ENCODE measurements at regions not wholly inside any gene's neighbourhood (a gene's known extent, or its start where the extent isn't known, plus 50 kb on each side); places are given as distances from the start of the nearest gene placed in this dataset.

- no peak for DNase-seq (ENCODE audit: low spot score)
- no peaks in the 10 kb centered on the region for H3K4me1 ChIP-seq (ENCODE audit: control insufficient read depth in 2 of 2, insufficient read depth in 1 of 2, low read depth in 1 of 2, low read length in 2 of 2)
- no peak overlapping the region for H2BK5ac ChIP-seq (ENCODE audit: low read length)
- no peak overlapping the region for H4K91ac ChIP-seq (ENCODE audit: low read depth, low read length, poor library complexity)
- H3K27me3 ChIP-seq (ENCODE audit: control insufficient read depth in 3 of 3, insufficient read depth in 3 of 3, low read depth in 1 of 3, low read length in 3 of 3) = no peaks in the 10 kb centered on the region
- no peak overlapping the region for H2AK5ac ChIP-seq (ENCODE audit: low read depth, low read length)
- H3K23ac ChIP-seq (ENCODE audit: low read depth, low read length, poor library complexity) = no peak overlapping the region
- no peak overlapping the region for H4K8ac ChIP-seq (ENCODE audit: low read depth, low read length)
- H3K4me2 ChIP-seq (ENCODE audit: insufficient read depth, low read length, poor library complexity, severe bottlenecking) = no peak overlapping the region
- no peak overlapping the region for H3K14ac ChIP-seq (ENCODE audit: low read length)
- H2BK12ac ChIP-seq (ENCODE audit: low read length) = no peak overlapping the region
- no peak overlapping the region for H3K9ac ChIP-seq (ENCODE audit: low read depth, low read length, poor library complexity)
- H2BK120ac ChIP-seq (ENCODE audit: low read depth, low read length) = no peak overlapping the region
- H3K9me3 ChIP-seq (replicated peaks in 1 of 2; ENCODE audit: control insufficient read depth in 2 of 2, insufficient read depth in 1 of 2, low read depth in 1 of 2, low read length in 2 of 2) = no peaks in the 10 kb centered on the region
- no peak overlapping the region for H2BK15ac ChIP-seq (ENCODE audit: low read length)
- no peaks in the 10 kb centered on the region for H3K36me3 ChIP-seq (replicated peaks in 1 of 2; ENCODE audit: control insufficient read depth in 2 of 2, insufficient read depth in 2 of 2, low read length in 2 of 2)
- WGBS, 2 donors (ENCODE audit: extremely low coverage in 2 of 2, insufficient read length in 2 of 2, insufficient replicate concordance in 1 of 2) = no CpG with 5 or more reads among the region's 2 CpGs
- no peak overlapping the region for H3K27ac ChIP-seq (replicated peaks; ENCODE audit: low read length)
- H3K18ac ChIP-seq (ENCODE audit: low read length) = no peak overlapping the region
- H3K4me3 ChIP-seq (ENCODE audit: low read length in 2 of 2) = no peak overlapping the region
- no peak overlapping the region for H2AFZ ChIP-seq (ENCODE audit: low read length)
- no peaks in the 10 kb centered on the region for H3K79me1 ChIP-seq (ENCODE audit: low read depth, low read length)
- H3K4ac ChIP-seq (ENCODE audit: low read length) = no peak overlapping the region
Measured at GRCh38 chr5:57751710-57752109, 269.1 kb upstream of the ACTBL2 start.

GRCh38 chr5:57750891-57751290 is 268.3 kb upstream of the ACTBL2 start:
- no CpG with 5 or more reads among the region's 9 CpGs for WGBS, 2 donors (ENCODE audit: extremely low coverage in 2 of 2, insufficient read length in 2 of 2, insufficient replicate concordance in 1 of 2)
- no peak overlapping the region for H2AK5ac ChIP-seq (ENCODE audit: low read depth, low read length)
- H4K8ac ChIP-seq (ENCODE audit: low read depth, low read length) = no peak overlapping the region
- H3K18ac ChIP-seq (ENCODE audit: low read length) = peak overlapping the region; percentile 52
- no peak overlapping the region for H3K4ac ChIP-seq (ENCODE audit: low read length)
- no peaks in the 10 kb centered on the region for H3K36me3 ChIP-seq (replicated peaks in 1 of 2; ENCODE audit: control insufficient read depth in 2 of 2, insufficient read depth in 2 of 2, low read length in 2 of 2)
- no peaks in the 10 kb centered on the region for H3K9me3 ChIP-seq (replicated peaks in 1 of 2; ENCODE audit: control insufficient read depth in 2 of 2, insufficient read depth in 1 of 2, low read depth in 1 of 2, low read length in 2 of 2)
- no peak for DNase-seq (ENCODE audit: low spot score)
- H4K91ac ChIP-seq (ENCODE audit: low read depth, low read length, poor library complexity) = no peak overlapping the region
- no peak overlapping the region for H3K14ac ChIP-seq (ENCODE audit: low read length)
- no peaks in the 10 kb centered on the region for H3K79me1 ChIP-seq (ENCODE audit: low read depth, low read length)
- H2AFZ ChIP-seq (ENCODE audit: low read length) = no peak overlapping the region
- H3K4me1 ChIP-seq (ENCODE audit: control insufficient read depth in 2 of 2, insufficient read depth in 1 of 2, low read depth in 1 of 2, low read length in 2 of 2) = no peaks in the 10 kb centered on the region
- H2BK120ac ChIP-seq (ENCODE audit: low read depth, low read length) = no peak overlapping the region
- H3K9ac ChIP-seq (ENCODE audit: low read depth, low read length, poor library complexity) = no peak overlapping the region
- no peak overlapping the region for H3K23ac ChIP-seq (ENCODE audit: low read depth, low read length, poor library complexity)
- H2BK15ac ChIP-seq (ENCODE audit: low read length) = no peak overlapping the region
- H3K4me3 ChIP-seq (ENCODE audit: low read length in 2 of 2) = no peak overlapping the region
- H3K27me3 ChIP-seq (ENCODE audit: control insufficient read depth in 3 of 3, insufficient read depth in 3 of 3, low read depth in 1 of 3, low read length in 3 of 3) = no peaks in the 10 kb centered on the region
- no peak overlapping the region for H3K4me2 ChIP-seq (ENCODE audit: insufficient read depth, low read length, poor library complexity, severe bottlenecking)
- no peak overlapping the region for H3K27ac ChIP-seq (replicated peaks; ENCODE audit: low read length)
- peak overlapping the region; percentile 3 for H2BK12ac ChIP-seq (ENCODE audit: low read length)
- no peak overlapping the region for H2BK5ac ChIP-seq (ENCODE audit: low read length)

GRCh38 chr5:57750282-57750681 is 267.7 kb upstream of the ACTBL2 start:
- no peak overlapping the region for H3K4ac ChIP-seq (ENCODE audit: low read length)
- no peak overlapping the region for H2BK15ac ChIP-seq (ENCODE audit: low read length)
- no peaks in the 10 kb centered on the region for H3K9me3 ChIP-seq (replicated peaks in 1 of 2; ENCODE audit: control insufficient read depth in 2 of 2, insufficient read depth in 1 of 2, low read depth in 1 of 2, low read length in 2 of 2)
- no peak overlapping the region for H4K91ac ChIP-seq (ENCODE audit: low read depth, low read length, poor library complexity)
- no peak for DNase-seq (ENCODE audit: low spot score)
- no peak overlapping the region for H3K14ac ChIP-seq (ENCODE audit: low read length)
- H4K8ac ChIP-seq (ENCODE audit: low read depth, low read length) = no peak overlapping the region
- no peak overlapping the region for H2BK5ac ChIP-seq (ENCODE audit: low read length)
- no peaks in the 10 kb centered on the region for H3K27me3 ChIP-seq (ENCODE audit: control insufficient read depth in 3 of 3, insufficient read depth in 3 of 3, low read depth in 1 of 3, low read length in 3 of 3)
- no peak overlapping the region for H3K18ac ChIP-seq (ENCODE audit: low read length)
- no peak overlapping the region for H2BK120ac ChIP-seq (ENCODE audit: low read depth, low read length)
- H3K27ac ChIP-seq (replicated peaks; ENCODE audit: low read length) = no peak overlapping the region
- H3K9ac ChIP-seq (ENCODE audit: low read depth, low read length, poor library complexity) = no peak overlapping the region
- no peak overlapping the region for H2BK12ac ChIP-seq (ENCODE audit: low read length)
- H3K79me1 ChIP-seq (ENCODE audit: low read depth, low read length) = no peaks in the 10 kb centered on the region
- WGBS, 2 donors (ENCODE audit: extremely low coverage in 2 of 2, insufficient read length in 2 of 2, insufficient replicate concordance in 1 of 2) = no CpG with 5 or more reads among the region's 10 CpGs
- no peaks in the 10 kb centered on the region for H3K4me1 ChIP-seq (ENCODE audit: control insufficient read depth in 2 of 2, insufficient read depth in 1 of 2, low read depth in 1 of 2, low read length in 2 of 2)
- no peaks in the 10 kb centered on the region for H3K36me3 ChIP-seq (replicated peaks in 1 of 2; ENCODE audit: control insufficient read depth in 2 of 2, insufficient read depth in 2 of 2, low read length in 2 of 2)
- H3K23ac ChIP-seq (ENCODE audit: low read depth, low read length, poor library complexity) = no peak overlapping the region
- no peak overlapping the region for H3K4me2 ChIP-seq (ENCODE audit: insufficient read depth, low read length, poor library complexity, severe bottlenecking)
- H2AK5ac ChIP-seq (ENCODE audit: low read depth, low read length) = no peak overlapping the region
- no peak overlapping the region for H2AFZ ChIP-seq (ENCODE audit: low read length)
- H3K4me3 ChIP-seq (ENCODE audit: low read length in 2 of 2) = no peak overlapping the region

GRCh38 chr5:57749396-57749795 is 266.8 kb upstream of the ACTBL2 start:
- Histone ChIP-seq H3K9ac (ENCODE audit: low read depth, low read length, poor library complexity) (no peak overlapping the region), H2BK5ac (ENCODE audit: low read length) (no peak overlapping the region), H3K4me1 (ENCODE audit: control insufficient read depth in 2 of 2, insufficient read depth in 1 of 2, low read depth in 1 of 2, low read length in 2 of 2) (no peaks in the 10 kb centered on the region), H3K27ac (replicated peaks; ENCODE audit: low read length) (no peak overlapping the region), H2AK5ac (ENCODE audit: low read depth, low read length) (no peak overlapping the region), H3K79me1 (ENCODE audit: low read depth, low read length) (no peaks in the 10 kb centered on the region), H2BK12ac (ENCODE audit: low read length) (no peak overlapping the region), H3K4me2 (ENCODE audit: insufficient read depth, low read length, poor library complexity, severe bottlenecking) (no peak overlapping the region), H2BK15ac (ENCODE audit: low read length) (no peak overlapping the region), H3K14ac (ENCODE audit: low read length) (no peak overlapping the region), H4K91ac (ENCODE audit: low read depth, low read length, poor library complexity) (no peak overlapping the region), H3K27me3 (ENCODE audit: control insufficient read depth in 3 of 3, insufficient read depth in 3 of 3, low read depth in 1 of 3, low read length in 3 of 3) (no peaks in the 10 kb centered on the region), H3K4me3 (ENCODE audit: low read length in 2 of 2) (no peak overlapping the region), H3K9me3 (replicated peaks in 1 of 2; ENCODE audit: control insufficient read depth in 2 of 2, insufficient read depth in 1 of 2, low read depth in 1 of 2, low read length in 2 of 2) (no peaks in the 10 kb centered on the region), H4K8ac (ENCODE audit: low read depth, low read length) (no peak overlapping the region), H3K18ac (ENCODE audit: low read length) (no peak overlapping the region), H3K23ac (ENCODE audit: low read depth, low read length, poor library complexity) (no peak overlapping the region), H3K36me3 (replicated peaks in 1 of 2; ENCODE audit: control insufficient read depth in 2 of 2, insufficient read depth in 2 of 2, low read length in 2 of 2) (no peaks in the 10 kb centered on the region), H2BK120ac (ENCODE audit: low read depth, low read length) (no peak overlapping the region), H3K4ac (ENCODE audit: low read length) (no peak overlapping the region), H2AFZ (ENCODE audit: low read length) (no peak overlapping the region)
- no peak for DNase-seq (ENCODE audit: low spot score)

All from neuronal stem cell (in vitro differentiated cells).